GM23338 (cell line): ENCODE measurements at regions not wholly inside any gene's neighbourhood (a gene's known extent, or its start where the extent isn't known, plus 50 kb on each side); places are given as distances from the start of the nearest gene placed in this dataset.
"Not testable (repeated sequence)": the region's sequence is repeated elsewhere in the genome, so short reads cannot be mapped to it uniquely, and the experiment has no call there.

Experiments
- ATAC-seq: fragments of 200-7000 bp; cut with Tn5 transposase; 3 replicates; pipeline ENCODE4 v1.9.1; 2020
- DNase-seq: peaks from one replicate; pipeline ENCODE4 v3.0.0-alpha.2; 2015; ENCODE audit warnings: low spot score
- H2AFZ ChIP-seq: fragments of 200-600 bp; sonication (generic); 2 replicates; pipeline ENCODE4 v1.8.0; 2016; ENCODE audit warnings: antibody characterized with exemption, mild to moderate bottlenecking, moderate library complexity
- H3F3A ChIP-seq: fragments of 200-600 bp; sonication (generic); replicated peaks from 2 replicates; pipeline ENCODE4 v1.8.0; 2017; ENCODE audit warnings: antibody characterized with exemption, mixed run types, low read depth
- H3K27ac ChIP-seq: fragments of 200-600 bp; sonication (generic); 2 replicates; pipeline ENCODE4 v1.6.1; 2016; ENCODE audit warnings: low read depth
- H3K27me3 ChIP-seq: fragments of 200-600 bp; sonication (generic); 2 replicates; pipeline ENCODE4 v1.8.0; 2016; ENCODE audit warnings: mild to moderate bottlenecking, mixed run types, moderate library complexity; ENCODE audit not compliant: insufficient read depth
- H3K36me3 ChIP-seq: fragments of 200-600 bp; sonication (generic); 2 replicates; pipeline ENCODE4 v1.8.0; 2016; ENCODE audit warnings: mild to moderate bottlenecking; ENCODE audit not compliant: insufficient read depth
- H3K4me1 ChIP-seq: fragments of 200-600 bp; sonication (generic); 2 replicates; pipeline ENCODE4 v1.8.0; 2016; ENCODE audit warnings: mild to moderate bottlenecking, moderate library complexity; ENCODE audit not compliant: insufficient read depth
- H3K4me2 ChIP-seq: fragments of 200-600 bp; sonication (generic); 2 replicates; pipeline ENCODE4 v1.7.1; 2017; ENCODE audit warnings: mixed run types
- H3K4me3 ChIP-seq: fragments of 200-600 bp; sonication (generic); 2 replicates; pipeline ENCODE4 v1.6.1; 2016; ENCODE audit warnings: mixed run types
- H3K79me2 ChIP-seq: fragments of 200-600 bp; sonication (generic); replicated peaks from 2 replicates; pipeline ENCODE4 v1.8.0; 2017; ENCODE audit warnings: mild to moderate bottlenecking; ENCODE audit not compliant: insufficient read depth
- H3K9me2 ChIP-seq: fragments of 200-600 bp; sonication (generic); 2 replicates; pipeline ENCODE4 v1.8.0; 2017; ENCODE audit not compliant: insufficient read depth
- H4K20me1 ChIP-seq: fragments of 200-600 bp; sonication (generic); replicated peaks from 2 replicates; pipeline ENCODE4 v1.8.0; 2017; ENCODE audit warnings: mild to moderate bottlenecking; ENCODE audit not compliant: insufficient read depth
- H3K27ac Mint-ChIP-seq: 2 replicates; pipeline ENCODE4 v1.8.0; 2020; ENCODE audit warnings: inconsistent platforms, mild to moderate bottlenecking, moderate library complexity, mixed read lengths
- H3K27me3 Mint-ChIP-seq: 3 replicates; pipeline ENCODE4 v1.8.0; 2022; ENCODE audit warnings: low read depth, mild to moderate bottlenecking, moderate library complexity, mixed read lengths, inconsistent platforms; ENCODE audit not compliant: insufficient read depth, poor library complexity
- H3K36me3 Mint-ChIP-seq: 3 replicates; pipeline ENCODE4 v1.8.0; 2021; ENCODE audit warnings: low read depth, mild to moderate bottlenecking, inconsistent platforms, moderate library complexity, mixed read lengths
- H3K4me1 Mint-ChIP-seq: 3 replicates; pipeline ENCODE4 v1.8.0; 2020; ENCODE audit warnings: mild to moderate bottlenecking, inconsistent platforms, mixed read lengths
- H3K4me3 Mint-ChIP-seq: 3 replicates; pipeline ENCODE4 v1.8.0; 2021; ENCODE audit warnings: moderate library complexity, mild to moderate bottlenecking, inconsistent platforms, mixed read lengths
- H3K9me3 Mint-ChIP-seq: 3 replicates; pipeline ENCODE4 v1.8.0; 2020; ENCODE audit warnings: moderate library complexity, mild to moderate bottlenecking, inconsistent platforms, mixed read lengths
- CREB1 ChIP-seq: fragments of 250-450 bp; sonication (Bioruptor Pico); IDR thresholded peaks from 2 replicates; pipeline ENCODE4 v1.5.0; 2020; ENCODE audit warnings: low read depth, mild to moderate bottlenecking, moderate library complexity
- EZH2 ChIP-seq: fragments of 200-600 bp; sonication (generic); IDR thresholded peaks from one replicate; pipeline ENCODE4 v1.8.0; 2017; ENCODE audit warnings: antibody characterized with exemption, mild to moderate bottlenecking, low read depth; ENCODE audit not compliant: unreplicated experiment
- EZH2phosphoT487 ChIP-seq: fragments of 200-600 bp; sonication (generic); IDR thresholded peaks from one replicate; pipeline ENCODE4 v1.8.1; 2018; ENCODE audit warnings: antibody characterized with exemption; ENCODE audit not compliant: unreplicated experiment
- JUNB ChIP-seq: IDR thresholded peaks from one replicate; pipeline ENCODE4 v1.6.1; 2016; ENCODE audit warnings: antibody characterized with exemption; ENCODE audit not compliant: unreplicated experiment
- NANOG ChIP-seq: IDR thresholded peaks from 2 replicates; pipeline ENCODE4 v1.6.1; 2016; ENCODE audit warnings: antibody characterized with exemption, borderline replicate concordance
- POLR2AphosphoS5 ChIP-seq: IDR thresholded peaks from 2 replicates; pipeline ENCODE4 v1.6.1; 2016; ENCODE audit warnings: antibody characterized with exemption, low read depth
- REST ChIP-seq: IDR thresholded peaks from one replicate; pipeline ENCODE4 v1.6.1; 2018; ENCODE audit warnings: antibody characterized with exemption; ENCODE audit not compliant: unreplicated experiment
- ZNF114 ChIP-seq: fragments of 250-450 bp; sonication (Bioruptor Pico); IDR thresholded peaks from 2 replicates; pipeline ENCODE4 v1.5.0; 2020; ENCODE audit warnings: mild to moderate bottlenecking, moderate library complexity
- ZNF331 ChIP-seq: fragments of 250-450 bp; sonication (Bioruptor Pico); IDR thresholded peaks from 2 replicates; pipeline ENCODE4 v1.5.0; 2020; ENCODE audit warnings: low read depth, mild to moderate bottlenecking, moderate library complexity
- ZNF462 ChIP-seq: fragments of 250-450 bp; sonication (Bioruptor Pico); IDR thresholded peaks from 2 replicates; pipeline ENCODE4 v1.5.0; 2020; ENCODE audit warnings: mild to moderate bottlenecking, moderate library complexity
- TF ChIP-seq, protein P1 (sequence below): IDR thresholded peaks from 2 replicates; pipeline ENCODE4 v1.6.1; 2016; ENCODE audit warnings: antibody characterized with exemption

DNA sequence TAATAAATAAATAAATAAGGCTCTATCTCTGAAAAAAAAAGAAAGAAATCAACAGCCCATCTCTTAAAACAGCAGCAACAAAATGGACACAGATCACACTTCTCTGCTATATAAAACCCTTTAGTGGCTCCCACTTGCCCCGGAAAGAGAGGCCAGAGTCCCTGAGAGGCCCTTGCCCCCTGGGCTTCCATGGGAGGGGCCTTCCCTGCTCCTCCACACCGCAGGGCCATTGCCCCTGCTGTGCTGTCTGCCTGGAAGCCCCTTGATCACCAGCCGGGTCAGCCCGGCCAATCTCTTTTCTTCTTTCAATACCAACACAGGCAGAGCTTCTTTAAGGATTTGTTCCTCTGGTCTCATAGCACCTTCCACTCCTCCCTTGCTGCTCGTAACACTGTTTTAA lies 171.1 kb downstream of the URI1 start (continued):
- TF ChIP-seq ZNF462 (CRISPR knock-in tag) (no peak), JUNB (no peak), POLR2AphosphoS5 (no peak), EZH2 (no peak), ZNF114 (no peak), CREB1 (no peak), EZH2phosphoT487 (no peak), REST (no peak), ZNF331 (CRISPR knock-in tag) (no peak), NANOG (no peak)
- TF ChIP-seq, protein P1, sequence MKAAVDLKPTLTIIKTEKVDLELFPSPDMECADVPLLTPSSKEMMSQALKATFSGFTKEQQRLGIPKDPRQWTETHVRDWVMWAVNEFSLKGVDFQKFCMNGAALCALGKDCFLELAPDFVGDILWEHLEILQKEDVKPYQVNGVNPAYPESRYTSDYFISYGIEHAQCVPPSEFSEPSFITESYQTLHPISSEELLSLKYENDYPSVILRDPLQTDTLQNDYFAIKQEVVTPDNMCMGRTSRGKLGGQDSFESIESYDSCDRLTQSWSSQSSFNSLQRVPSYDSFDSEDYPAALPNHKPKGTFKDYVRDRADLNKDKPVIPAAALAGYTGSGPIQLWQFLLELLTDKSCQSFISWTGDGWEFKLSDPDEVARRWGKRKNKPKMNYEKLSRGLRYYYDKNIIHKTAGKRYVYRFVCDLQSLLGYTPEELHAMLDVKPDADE, result no peak

DNA sequence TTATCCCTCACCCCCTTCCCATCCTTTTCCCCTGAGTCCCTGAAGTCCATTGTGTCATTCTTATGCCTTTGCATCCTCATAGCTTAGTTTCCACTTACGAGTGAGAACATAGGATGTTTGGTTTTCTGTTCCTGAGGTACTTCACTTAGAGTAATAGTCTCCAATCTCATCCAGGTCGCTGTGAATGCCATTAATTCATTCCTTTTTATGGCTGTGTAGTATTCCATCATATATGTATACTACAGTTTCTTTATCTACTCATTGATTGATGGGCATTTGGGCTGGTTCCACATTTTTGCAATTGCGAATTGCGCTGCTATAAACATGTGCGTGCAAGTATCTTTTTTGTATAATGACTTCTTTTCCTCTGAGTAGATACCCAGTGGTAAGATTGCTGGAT lies 172.1 kb downstream of the URI1 start:
- H3F3A ChIP-seq, H3K9me3 Mint-ChIP-seq, H3K36me3 ChIP-seq, H2AFZ ChIP-seq, H3K27ac Mint-ChIP-seq, H3K9me2 ChIP-seq, H3K27me3 ChIP-seq, H3K4me2 ChIP-seq, H4K20me1 ChIP-seq, ATAC-seq, H3K27me3 Mint-ChIP-seq, H3K27ac ChIP-seq, H3K4me1 Mint-ChIP-seq, H3K36me3 Mint-ChIP-seq, H3K4me1 ChIP-seq, H3K79me2 ChIP-seq, H3K4me3 ChIP-seq, H3K4me3 Mint-ChIP-seq, DNase-seq: not testable (repeated sequence)
